ENCODE measurements at regions not wholly inside any gene's neighbourhood (a gene's known extent, or its start where the extent isn't known, plus 50 kb on each side); places are given as distances from the start of the nearest gene placed in this dataset.
A peak's percentile ranks its signal among the peaks of the same experiment; 100 is the strongest.

DNA sequence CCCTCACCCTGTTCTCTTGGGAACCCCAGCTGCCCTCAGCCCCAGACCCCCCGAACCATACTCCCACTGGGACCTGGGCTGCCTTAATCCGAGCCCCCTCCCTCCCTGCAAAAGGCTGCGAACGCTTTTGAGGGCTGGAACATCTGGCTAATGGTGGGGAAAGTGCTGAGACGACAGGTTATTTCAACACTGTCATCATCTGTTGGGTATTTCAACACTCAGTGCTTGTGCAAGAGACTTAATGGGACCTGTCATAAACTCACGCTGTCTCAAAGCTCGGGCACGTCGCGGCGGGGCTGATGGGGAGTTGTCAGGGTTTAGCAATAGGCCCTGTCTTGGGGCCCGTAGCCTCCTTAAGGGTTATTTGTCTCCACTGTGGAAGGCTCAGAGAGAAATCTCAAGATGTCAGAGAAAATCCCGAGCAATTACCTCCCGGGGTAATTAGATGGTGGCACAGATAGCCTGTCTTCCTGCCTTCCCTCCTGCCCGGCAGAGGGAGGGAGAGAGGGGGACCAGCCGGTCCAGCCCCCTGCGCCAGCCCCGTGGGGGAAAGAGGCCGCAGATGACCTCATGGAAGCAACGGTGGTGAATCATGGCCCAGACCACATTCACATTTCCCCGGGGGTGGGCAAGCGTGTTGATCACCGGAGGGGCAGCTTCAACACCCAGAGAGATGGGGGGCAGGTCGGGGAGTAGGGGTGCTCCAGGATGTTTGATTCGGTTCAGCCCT, 88.7 kb upstream of the MYL10 start:
- ChIA-PET RAD21 (ENCODE audit: unreplicated experiment) (interaction anchor here (0.9 to 1.0 kb wide), 2 partner anchors 15 to 28 kb away, joined by 3 read pairs; no protein-coding TSS in a partner anchor), POLR2A (no interaction called here), SMC1A (ENCODE audit: uncharacterized antibody, unreplicated experiment) (no interaction called here), CTCF (no interaction called here)
- H3K27ac ChIP-seq (ENCODE audit: control insufficient read depth, insufficient read depth) = no peak overlapping the region
- DNase-seq (ENCODE audit: low read depth, low spot score) (no peak), FAIRE-seq (no peak), ATAC-seq (peak; percentile 82)
- H3K9me3 ChIP-seq (replicated peaks; ENCODE audit: control insufficient read depth, insufficient read depth, low read length) = no peaks in the 10 kb centered on the region
- no peaks in the 10 kb centered on the region for H4K20me1 ChIP-seq (ENCODE audit: control insufficient read depth, insufficient read depth)
- WGBS (ENCODE audit: insufficient coverage, insufficient replicate concordance, low lambda C conversion rate, missing lambda C conversion rate) = 54% methylated on average over 25 of the region's 25 CpGs
- no TSS peak for BruUV-seq (replicated peaks)
- H3K79me2 ChIP-seq (ENCODE audit: control insufficient read depth, insufficient read depth, low read length) = no peaks in the 10 kb centered on the region
- H3K27me3 ChIP-seq (replicated peaks in 1 of 2; ENCODE audit: control insufficient read depth in 2 of 2, insufficient read depth in 2 of 2, low read length in 1 of 2) = no peaks in the 10 kb centered on the region
- TF ChIP-seq, protein P1, sequence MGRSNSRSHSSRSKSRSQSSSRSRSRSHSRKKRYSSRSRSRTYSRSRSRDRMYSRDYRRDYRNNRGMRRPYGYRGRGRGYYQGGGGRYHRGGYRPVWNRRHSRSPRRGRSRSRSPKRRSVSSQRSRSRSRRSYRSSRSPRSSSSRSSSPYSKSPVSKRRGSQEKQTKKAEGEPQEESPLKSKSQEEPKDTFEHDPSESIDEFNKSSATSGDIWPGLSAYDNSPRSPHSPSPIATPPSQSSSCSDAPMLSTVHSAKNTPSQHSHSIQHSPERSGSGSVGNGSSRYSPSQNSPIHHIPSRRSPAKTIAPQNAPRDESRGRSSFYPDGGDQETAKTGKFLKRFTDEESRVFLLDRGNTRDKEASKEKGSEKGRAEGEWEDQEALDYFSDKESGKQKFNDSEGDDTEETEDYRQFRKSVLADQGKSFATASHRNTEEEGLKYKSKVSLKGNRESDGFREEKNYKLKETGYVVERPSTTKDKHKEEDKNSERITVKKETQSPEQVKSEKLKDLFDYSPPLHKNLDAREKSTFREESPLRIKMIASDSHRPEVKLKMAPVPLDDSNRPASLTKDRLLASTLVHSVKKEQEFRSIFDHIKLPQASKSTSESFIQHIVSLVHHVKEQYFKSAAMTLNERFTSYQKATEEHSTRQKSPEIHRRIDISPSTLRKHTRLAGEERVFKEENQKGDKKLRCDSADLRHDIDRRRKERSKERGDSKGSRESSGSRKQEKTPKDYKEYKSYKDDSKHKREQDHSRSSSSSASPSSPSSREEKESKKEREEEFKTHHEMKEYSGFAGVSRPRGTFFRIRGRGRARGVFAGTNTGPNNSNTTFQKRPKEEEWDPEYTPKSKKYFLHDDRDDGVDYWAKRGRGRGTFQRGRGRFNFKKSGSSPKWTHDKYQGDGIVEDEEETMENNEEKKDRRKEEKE (IDR thresholded peaks at IDR 0.05) = no peak
- TF ChIP-seq CREM (IDR thresholded peaks at IDR 0.05; ENCODE audit: low read depth) (no peak), BHLHE40 (IDR thresholded peaks at IDR 0.05; ENCODE audit: borderline replicate concordance in 1 of 2, low read depth in 2 of 2, low read length in 1 of 2) (no peak), ETV6 (conservative IDR thresholded peaks at IDR 0.05 in 1 of 2, IDR thresholded peaks at IDR 0.05 in 1 of 2; ENCODE audit: borderline replicate concordance in 1 of 2, low read depth in 1 of 2) (no peak), FOXK2 (IDR thresholded peaks at IDR 0.05) (peak; percentile 48), KAT2A (conservative IDR thresholded peaks at IDR 0.05; ENCODE audit: control insufficient read depth, low read depth, low read length) (no peak), STAT1 (conservative IDR thresholded peaks at IDR 0.05) (no peak), NFYA (IDR thresholded peaks at IDR 0.05; ENCODE audit: borderline replicate concordance, low read depth, low read length) (no peak), SMAD1 (IDR thresholded peaks at IDR 0.05; ENCODE audit: low read depth, partially characterized antibody) (no peak), ATF7 (IDR thresholded peaks at IDR 0.05; ENCODE audit: low read depth) (peak; percentile 49; the same call in 1 of the 2 replicates)
- TF ChIP-seq, protein P2, sequence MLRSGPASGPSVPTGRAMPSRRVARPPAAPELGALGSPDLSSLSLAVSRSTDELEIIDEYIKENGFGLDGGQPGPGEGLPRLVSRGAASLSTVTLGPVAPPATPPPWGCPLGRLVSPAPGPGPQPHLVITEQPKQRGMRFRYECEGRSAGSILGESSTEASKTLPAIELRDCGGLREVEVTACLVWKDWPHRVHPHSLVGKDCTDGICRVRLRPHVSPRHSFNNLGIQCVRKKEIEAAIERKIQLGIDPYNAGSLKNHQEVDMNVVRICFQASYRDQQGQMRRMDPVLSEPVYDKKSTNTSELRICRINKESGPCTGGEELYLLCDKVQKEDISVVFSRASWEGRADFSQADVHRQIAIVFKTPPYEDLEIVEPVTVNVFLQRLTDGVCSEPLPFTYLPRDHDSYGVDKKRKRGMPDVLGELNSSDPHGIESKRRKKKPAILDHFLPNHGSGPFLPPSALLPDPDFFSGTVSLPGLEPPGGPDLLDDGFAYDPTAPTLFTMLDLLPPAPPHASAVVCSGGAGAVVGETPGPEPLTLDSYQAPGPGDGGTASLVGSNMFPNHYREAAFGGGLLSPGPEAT (IDR thresholded peaks at IDR 0.05; ENCODE audit: low read depth) = no peak
- TF ChIP-seq, protein P3, sequence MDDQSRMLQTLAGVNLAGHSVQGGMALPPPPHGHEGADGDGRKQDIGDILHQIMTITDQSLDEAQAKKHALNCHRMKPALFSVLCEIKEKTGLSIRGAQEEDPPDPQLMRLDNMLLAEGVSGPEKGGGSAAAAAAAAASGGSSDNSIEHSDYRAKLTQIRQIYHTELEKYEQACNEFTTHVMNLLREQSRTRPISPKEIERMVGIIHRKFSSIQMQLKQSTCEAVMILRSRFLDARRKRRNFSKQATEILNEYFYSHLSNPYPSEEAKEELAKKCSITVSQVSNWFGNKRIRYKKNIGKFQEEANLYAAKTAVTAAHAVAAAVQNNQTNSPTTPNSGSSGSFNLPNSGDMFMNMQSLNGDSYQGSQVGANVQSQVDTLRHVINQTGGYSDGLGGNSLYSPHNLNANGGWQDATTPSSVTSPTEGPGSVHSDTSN (IDR thresholded peaks at IDR 0.05; ENCODE audit: insufficient replicate concordance, low read depth, low read length) = no peak
- TF ChIP-seq, protein P4, sequence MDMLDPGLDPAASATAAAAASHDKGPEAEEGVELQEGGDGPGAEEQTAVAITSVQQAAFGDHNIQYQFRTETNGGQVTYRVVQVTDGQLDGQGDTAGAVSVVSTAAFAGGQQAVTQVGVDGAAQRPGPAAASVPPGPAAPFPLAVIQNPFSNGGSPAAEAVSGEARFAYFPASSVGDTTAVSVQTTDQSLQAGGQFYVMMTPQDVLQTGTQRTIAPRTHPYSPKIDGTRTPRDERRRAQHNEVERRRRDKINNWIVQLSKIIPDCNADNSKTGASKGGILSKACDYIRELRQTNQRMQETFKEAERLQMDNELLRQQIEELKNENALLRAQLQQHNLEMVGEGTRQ (IDR thresholded peaks at IDR 0.05; ENCODE audit: borderline replicate concordance, low read depth, low read length) = no peak
- in situ Hi-C loops (cut with MboI) (no loop called here), intact Hi-C loops (cut with micrococcal nuclease; ENCODE audit: unreplicated experiment) (no loop called here)
- no peak overlapping the region; the same call in 1 of the 2 replicates for H2AFZ ChIP-seq (ENCODE audit: control insufficient read depth, low read depth, low read length)
- no peak overlapping the region for H3K4me3 ChIP-seq
- no peak overlapping the region for H3K4me2 ChIP-seq (ENCODE audit: control insufficient read depth, insufficient read depth)
- no peak overlapping the region for H3K9ac ChIP-seq (ENCODE audit: control insufficient read depth, insufficient read depth, low read length)
- H3K4me1 ChIP-seq (ENCODE audit: control insufficient read depth, insufficient read depth, low read length) = no peaks in the 10 kb centered on the region
- no peaks in the 10 kb centered on the region for H3K36me3 ChIP-seq (ENCODE audit: control insufficient read depth in 2 of 2, insufficient read depth in 2 of 2, low read length in 1 of 2)
